ENCODE measurements at regions not wholly inside any gene's neighbourhood (a gene's known extent, or its start where the extent isn't known, plus 50 kb on each side); places are given as distances from the start of the nearest gene placed in this dataset.

DNA sequence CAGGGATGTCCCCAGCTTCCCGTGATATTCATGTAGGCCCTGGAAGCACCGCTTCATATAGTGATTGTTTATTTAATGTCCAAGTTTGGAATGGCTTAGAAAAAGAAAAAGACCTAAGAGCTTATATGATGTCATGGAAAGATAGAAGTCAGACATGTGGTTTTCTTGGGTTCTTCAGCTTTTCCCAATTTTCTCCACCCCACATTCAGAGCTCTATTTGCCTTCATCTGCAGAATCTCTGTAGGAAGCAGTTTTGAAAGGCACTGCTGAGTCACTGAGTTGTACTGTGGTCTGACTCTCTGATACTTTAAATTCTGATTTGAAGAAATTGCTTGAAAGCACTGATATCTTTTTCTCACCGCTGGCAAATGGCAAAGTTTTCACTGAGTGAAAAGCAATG, 120.6 kb upstream of the EDNRA start:
- DNase-seq (ENCODE audit: low read depth in 2 of 2): no peak

DNA sequence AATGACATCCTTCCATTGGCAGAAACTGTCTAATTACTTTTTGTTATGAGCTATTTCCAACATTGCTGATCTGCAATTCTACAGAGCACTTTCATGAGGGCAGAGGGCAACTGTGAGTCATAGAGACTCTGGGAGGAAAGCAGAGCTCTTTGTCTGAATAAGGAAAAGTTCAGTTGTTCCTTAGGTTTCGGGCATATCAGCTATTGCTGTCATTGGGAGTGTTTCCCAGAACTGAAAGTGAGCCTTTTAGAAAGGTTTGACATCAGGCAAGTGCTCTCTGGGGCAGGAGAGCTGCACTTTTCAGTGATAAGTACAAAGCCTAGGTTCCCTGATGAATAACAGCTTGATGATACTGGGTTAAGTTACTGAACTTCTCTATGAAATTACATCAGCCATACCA, 119.2 kb upstream of the EDNRA start:
- no peak for DNase-seq (ENCODE audit: low read depth in 2 of 2)

DNA sequence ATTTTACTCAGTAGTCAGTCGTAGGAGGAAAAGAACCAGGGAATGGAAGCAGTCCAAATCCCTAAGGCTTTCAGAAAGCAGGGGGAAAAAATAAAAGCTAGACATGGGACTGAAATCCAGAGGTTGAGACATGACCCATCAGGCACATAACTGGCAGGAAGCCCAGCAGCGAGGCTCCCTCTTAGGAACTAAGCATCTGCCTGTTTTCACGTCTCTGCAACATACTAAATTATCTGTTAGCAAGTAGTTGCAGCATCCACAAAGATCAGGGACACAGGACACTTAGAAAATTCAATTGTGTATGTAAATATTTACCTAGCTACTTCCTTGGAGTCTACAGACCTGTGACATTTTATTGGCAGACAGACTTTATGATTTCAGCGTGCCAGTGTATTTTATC, 118.0 kb upstream of the EDNRA start:
- no peak for DNase-seq (ENCODE audit: low read depth in 2 of 2)

DNA sequence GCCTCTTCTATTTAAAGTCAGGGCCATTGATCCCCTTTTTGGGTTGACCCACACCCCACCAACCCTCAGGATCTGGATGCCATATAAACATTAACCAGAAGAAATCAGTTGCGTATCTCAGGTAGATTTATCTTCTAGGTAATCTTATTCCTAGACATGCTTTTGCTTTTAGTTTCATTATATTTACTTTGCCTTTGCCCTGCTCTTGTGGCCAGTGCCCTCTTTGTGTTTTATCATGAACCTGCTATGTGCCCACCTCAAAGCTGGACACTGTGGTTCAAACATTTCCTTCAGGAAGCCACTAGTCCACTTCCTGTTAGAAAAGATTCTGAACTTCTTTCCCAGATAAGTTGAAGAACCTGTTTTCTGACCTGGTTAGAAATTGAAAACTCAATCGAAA, 117.4 kb upstream of the EDNRA start:
- DNase-seq (ENCODE audit: low read depth in 2 of 2): no peak

DNA sequence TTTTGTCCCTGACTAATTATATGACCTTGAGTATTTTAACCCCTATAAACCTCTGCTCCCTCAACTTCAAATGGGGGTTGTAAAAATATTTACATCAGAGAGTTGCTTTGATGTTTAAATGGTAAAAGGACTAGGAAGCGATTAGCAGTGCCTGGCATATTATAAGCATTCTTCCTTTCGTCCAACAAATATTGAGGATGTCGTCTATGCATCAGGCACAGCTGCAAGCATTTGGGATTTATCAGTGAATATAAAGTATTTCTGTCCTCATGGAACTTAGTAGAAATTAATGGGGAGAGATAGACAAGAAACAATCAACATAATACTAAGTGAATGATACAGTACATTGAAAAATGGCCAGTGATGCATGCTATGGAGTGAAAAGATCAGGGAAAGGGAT, 115.5 kb upstream of the EDNRA start:
- DNase-seq (ENCODE audit: low read depth in 2 of 2): no peak

DNA sequence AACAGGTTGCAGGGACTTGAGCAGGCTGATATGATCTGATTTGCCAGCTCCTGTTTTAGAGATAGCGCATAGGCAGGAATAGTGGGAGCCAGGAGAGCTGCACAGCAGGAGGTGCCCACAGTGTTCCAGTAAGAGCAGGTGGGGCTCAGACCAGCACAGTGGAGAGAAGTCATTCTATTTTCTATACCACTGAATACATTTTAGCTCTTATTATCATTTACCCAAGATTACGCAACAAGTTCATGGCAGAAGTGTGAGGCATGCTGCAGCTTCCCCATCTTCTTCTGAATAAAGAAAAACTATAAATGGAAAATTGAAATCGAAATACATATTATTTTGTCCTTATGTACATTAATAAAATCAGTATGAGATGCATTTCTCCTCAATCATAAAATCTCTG, 114.7 kb upstream of the EDNRA start:
- no peak for DNase-seq (ENCODE audit: low read depth in 2 of 2)

DNA sequence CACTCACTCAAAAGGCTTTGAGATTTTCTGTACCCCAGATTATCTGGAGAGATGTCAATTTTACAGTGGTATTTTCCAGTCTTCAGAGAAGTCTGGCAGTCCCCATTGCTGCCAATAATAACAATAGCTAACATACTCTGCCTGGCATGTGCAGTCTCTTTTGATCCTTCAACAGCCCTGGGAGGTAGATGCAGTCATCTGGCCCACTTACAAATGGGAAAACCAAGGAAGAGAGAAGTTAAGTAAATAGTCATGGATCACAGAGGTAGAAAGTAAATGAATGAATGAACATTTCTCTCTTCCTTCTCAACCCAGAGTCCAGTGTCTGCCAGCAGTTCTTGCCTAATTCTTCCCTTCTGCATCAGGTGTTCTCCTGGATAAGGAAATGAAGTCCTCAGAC, 113.0 kb upstream of the EDNRA start:
- no peak for DNase-seq (ENCODE audit: low read depth in 2 of 2)

DNA sequence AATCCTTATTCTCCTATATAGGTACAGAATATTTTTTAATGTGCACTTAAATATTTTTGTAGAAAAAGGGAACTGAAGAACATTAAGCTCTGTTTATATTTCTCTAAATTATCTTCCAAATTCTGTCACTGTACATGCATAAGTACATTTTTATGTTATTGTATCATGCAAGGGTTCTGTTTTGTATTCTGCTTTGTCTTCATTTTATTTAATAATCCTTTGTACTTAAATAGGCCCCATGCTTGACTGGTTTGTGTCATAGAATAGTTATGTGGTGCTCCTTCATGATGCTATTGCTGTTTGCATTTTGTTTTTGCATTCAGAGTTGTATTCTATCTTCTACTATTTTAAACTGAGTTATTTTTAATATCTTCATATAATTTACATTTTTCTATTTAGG, 111.9 kb upstream of the EDNRA start:
- DNase-seq (ENCODE audit: low read depth in 2 of 2): no peak

DNA sequence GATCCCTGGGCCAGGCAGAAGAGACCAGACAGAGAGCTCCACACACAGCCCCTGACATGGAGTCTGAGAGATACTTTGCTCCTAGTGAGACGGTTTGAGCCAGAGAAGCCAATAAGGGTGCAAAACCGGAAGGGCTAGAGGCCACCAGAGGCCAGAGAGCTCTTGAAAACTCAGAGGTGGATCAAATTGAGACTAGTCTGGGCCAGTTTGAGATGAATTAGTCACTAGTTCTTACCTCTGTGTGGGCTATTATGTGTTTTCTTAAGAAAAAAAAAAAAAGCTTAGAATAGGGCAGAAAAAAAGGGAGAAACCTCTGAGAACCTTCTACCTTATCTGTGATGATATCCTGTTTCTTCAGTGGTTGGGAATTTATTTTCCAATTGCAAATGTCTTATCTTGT, 110.4 kb upstream of the EDNRA start:
- no peak for DNase-seq (ENCODE audit: low read depth in 2 of 2)

DNA sequence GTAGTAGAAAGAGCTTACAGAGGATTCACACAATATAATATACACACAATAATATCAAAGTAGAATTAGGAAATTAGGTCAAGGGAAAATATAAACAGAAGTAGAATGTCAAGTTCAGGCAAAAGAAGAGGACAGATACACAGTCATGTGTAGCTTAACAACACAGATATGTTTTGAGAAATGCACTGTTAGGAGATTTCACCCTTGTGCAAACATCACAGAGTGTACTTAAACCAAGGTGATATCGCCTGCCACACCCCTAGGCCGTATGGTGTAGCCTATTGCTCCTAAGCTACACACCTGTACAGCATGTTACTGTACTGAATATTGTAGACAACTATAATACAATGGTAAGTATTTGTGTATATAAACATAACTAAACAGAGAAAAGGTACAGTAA, 110.0 kb upstream of the EDNRA start:
- no peak for DNase-seq (ENCODE audit: low read depth in 2 of 2)

DNA sequence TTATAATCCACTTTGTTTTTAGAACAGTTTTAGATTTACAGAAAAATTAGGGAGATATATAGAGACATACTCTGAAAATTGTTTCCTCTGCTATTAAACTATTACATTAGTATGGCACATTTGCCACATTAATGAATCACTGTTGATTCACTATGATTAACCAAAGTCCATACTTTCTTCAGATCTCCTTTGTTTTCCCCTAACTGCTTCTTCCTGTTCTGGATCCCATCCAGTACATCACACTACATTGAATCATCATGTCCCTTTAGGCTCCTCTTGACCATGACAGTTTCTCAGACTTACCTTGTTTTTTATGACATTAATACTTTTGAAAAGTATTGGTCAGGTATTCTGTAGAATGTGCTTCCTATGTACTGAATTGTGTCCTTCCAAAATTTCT, 109.2 kb upstream of the EDNRA start:
- DNase-seq (ENCODE audit: low read depth in 2 of 2): no peak

DNA sequence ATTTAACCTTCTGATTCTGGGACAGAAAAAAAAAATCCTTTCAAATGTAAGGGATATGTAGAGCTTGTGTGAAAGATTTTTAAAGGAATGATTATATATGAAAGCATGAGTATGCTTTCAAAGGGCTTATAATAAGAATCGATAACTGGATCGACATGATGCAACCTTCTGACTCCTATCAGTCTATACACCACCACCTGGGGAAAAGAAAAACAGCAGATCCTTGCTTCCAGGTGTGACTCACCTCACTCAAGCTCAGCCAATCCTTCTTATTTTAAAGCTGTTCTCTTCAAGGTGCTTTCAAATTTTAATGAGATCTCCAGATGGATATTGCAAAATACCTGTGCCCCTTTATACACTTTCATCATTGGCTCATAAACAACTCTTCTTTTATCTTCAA, 102.1 kb upstream of the EDNRA start:
- no peak for DNase-seq (ENCODE audit: low read depth in 2 of 2)

DNA sequence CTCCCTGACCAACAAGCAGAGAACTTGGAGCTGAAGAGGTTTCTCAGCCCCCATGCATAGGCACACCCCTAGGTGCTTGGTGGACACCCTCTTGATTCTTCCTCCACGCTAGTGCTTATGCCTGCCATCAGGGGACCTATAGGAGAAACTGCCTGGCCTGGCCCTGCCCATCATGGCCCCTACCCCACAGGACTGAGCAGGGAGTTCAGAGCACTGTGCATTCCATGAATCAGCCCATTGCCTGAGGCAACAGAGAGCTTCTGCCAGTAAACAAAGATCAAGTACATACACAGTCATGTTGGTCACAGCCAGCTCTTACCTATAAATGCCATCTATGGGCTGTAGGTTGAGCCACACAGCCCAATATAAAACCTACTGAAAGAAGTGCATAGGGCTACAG, 99.1 kb upstream of the EDNRA start:
- DNase-seq (ENCODE audit: low read depth in 2 of 2): no peak

DNA sequence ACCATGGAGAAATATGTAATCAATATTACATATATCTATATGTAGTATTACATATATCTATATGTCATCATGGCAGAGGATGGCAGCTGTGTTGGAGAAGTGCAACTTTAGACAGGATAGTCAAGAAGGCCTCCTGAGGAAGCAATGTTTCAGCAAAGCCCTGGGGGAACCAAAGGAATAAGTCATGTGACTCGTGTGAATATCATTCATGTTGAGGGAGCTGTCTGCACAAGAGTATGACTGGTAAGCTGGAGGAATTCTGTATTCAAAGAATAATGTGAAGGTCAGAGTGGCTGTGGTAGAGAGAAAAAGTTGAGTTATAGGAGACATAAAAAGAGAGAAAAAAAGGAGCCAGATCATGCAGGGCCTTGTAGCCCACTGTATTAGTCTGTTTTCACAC, 92.9 kb upstream of the EDNRA start:
- DNase-seq (ENCODE audit: low read depth in 2 of 2): no peak

DNA sequence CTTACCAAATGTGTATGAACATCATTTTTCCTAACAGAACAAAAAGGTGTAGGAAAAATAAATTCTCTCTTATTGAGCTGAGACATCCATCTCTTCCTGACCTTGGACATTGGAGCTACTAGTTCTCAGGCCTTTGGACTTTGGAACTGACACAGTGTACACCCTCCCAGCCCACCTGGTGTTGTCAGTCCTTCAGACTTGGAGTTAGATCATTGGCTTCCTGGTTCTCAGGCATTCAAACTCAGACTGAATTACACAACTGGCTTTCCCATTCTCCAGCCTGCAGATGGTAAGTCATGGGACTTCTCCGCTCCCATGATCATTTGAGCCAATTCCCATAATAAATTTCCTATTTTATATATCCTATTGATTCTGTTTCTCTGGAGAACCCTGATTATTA, 84.8 kb upstream of the EDNRA start:
- no peak for DNase-seq (ENCODE audit: low read depth in 2 of 2)

DNA sequence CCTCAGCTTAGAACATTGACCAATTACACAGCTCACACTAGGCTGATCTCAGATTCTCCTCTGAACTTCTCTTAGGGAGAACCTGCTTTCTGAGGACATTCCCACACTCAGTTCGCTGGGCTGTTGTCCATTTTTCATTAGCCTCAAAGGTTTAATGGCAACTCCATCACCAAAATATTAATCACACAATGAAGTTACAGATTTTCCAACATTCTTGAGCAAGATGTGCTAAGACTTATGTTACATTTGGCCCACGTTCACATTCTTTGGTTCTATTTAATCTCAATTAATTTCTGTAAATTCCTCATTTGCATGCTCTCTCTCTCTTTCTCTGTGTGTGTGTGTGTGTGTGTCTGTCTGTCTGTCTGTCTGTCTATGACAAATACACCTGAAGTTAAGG, 82.3 kb upstream of the EDNRA start:
- no peak for DNase-seq (ENCODE audit: low read depth in 2 of 2)

DNA sequence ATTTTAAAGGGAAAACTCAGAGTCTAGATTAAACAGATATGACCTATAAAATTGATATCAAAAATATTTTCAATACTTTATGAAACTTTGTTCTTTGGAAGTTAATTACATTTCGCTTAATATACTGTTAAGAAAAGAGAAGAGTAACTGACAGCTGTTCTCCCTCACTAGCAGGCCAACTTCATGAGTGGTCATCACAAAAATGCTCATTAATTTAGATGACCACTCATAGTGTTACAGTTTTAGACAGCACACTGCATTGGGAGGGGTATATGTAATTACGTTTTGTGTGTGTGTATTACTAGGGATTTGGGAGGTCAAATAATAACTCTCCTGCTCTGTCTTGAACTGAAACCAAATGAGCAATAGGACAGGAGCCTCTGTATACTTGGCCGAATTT, 80.2 kb upstream of the EDNRA start:
- DNase-seq (ENCODE audit: low read depth in 2 of 2): no peak

DNA sequence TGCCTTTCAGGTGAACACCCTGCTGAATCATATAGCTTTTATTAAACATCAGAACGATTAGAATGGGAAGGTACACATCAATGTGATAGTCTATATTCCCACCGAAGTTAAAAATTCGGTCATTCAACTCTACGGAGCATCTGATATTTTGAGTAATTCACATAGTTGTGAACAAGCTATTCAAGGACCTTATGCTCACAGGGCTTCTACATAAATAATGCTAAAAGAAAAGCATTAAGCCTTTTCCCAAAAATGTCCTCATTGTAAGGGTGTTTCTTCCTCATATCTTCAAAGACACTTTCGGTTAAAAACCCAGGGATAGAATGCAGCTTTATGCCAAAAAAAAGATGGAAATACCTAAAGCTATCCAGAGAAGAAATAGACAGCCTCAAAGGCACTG, 79.7 kb upstream of the EDNRA start:
- DNase-seq (ENCODE audit: low read depth in 2 of 2): no peak

DNA sequence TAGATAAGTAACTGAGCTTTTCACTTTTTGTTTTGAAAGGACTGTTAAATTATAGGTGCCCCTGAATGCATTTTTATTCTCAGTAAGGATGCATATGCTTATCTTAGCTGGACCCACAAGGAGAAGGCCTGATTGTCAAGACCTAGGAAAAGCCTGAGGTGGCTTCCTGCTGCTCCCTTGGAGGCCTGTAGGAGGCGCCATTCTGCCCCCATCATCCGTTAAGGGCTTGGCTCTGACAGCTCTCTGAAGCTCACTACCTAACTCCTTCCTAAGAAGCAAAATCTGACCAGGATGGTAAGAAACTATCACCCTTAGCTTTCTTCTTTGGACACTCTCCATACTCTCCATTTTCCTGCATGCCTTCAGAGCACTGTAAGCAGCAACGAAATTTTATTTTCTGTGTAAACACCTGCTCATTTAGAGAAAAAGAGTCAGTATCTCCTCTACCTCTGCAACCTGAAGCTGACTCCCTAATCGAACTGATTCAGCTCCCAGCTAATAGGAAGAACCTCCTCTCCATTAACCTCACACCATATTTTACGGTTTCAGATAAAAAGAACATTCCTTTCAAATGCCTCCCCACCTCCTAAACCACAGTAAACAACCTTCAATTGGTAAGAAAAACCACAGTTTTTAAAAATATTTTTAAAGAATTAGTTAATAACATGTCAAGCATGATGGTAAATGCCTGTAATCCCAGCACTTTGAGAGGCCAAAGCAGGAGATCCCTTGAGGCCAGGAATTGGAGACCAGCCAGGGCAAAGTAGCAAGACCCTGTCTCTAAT, 73.4 kb upstream of the EDNRA start:
- no peak for DNase-seq (ENCODE audit: low read depth in 2 of 2)

DNA sequence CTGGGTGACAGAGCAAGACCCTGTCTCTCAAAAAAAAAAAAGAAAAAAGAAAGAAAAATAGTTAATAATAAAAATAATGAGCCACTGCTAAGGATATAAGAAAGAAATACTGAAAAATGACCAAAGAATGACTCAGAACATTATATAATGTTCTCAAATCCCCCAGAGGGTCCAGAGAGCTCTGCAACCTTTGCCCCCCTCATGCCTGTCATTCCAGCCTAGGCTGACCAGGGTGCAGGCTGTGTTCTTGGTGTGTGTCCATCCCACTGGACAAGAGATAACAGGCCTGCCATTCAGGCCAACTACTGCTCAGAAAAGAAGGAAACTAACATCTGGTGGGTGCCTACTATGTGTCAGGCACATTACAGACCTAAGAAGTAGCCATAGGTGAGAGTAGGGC, 72.7 kb upstream of the EDNRA start:
- DNase-seq (ENCODE audit: low read depth in 2 of 2): no peak

DNA sequence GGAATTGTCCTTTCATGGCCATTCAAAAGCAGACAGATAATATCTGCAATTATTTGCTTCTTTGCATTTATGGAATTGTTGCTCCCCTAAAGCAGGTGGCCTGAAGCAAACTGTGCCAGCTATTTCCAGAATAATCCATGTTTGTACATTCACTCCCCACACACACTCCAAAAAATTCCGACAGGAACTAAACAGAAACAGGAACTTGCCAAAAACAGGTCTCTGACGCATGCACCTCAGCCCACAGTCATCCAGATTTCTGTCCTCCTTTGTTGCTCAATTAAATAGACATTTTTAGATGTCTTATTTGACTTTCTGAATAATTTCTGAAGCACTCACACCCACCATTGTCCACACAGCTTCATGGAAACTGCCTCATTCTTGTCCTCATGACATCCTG, 71.5 kb upstream of the EDNRA start:
- DNase-seq (ENCODE audit: low read depth in 2 of 2): no peak

DNA sequence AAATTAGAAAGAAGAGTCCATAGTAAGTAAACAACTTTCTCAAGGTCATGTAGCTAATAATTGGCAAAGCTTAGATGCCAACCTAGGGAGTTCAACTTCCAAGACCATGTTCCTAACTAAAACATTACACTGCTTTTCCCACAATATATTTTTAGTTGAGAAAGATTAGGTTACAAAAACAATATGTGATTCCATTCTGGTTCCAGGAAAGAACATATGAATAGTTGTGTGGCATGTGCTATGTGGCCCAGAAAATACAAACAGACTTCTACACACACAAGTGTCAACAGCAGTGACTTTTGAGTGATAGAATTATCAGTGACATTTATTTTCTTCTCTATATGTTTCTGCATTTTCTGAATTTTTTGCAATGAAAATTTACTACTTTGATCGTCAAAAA, 62.7 kb upstream of the EDNRA start:
- DNase-seq (ENCODE audit: low read depth in 2 of 2): no peak

DNA sequence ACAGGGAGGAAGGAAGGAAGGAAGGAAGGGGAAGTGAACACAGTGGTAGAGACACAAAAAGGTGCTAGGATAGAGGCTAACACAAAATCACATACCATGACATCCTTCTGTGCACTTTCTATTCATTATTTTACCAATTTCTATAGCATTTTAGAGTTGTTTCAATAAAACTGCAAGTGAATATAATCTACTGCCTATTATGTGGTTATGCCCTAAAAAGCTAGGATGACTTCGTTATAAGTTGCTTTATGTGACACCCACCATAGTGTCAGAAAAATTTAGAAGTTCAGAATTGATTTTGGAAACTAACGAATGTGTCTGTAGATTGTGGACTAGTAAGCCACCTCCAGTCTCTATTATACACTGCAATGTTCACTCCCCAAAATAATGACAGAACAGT, 59.4 kb upstream of the EDNRA start:
- no peak for DNase-seq (ENCODE audit: low read depth in 2 of 2)

DNA sequence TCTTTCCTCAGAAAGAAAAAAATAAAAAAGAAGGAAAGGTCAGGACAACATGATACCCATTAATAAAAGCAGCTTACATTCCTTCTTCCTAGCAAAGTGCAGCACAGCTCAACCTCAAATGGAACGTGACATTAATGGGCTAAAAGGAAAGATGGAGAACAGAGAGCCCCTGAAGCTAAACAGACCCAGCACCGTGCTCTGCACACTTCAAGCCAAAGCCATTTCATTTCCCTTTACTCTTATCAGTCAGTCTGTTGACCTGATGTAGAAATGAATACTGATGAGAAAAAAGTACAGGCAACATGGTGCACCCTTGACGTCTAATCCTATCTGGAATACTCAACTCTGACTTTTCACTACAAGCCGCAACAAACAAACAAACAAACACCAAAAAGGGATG, 57.7 kb upstream of the EDNRA start:
- no peak for DNase-seq (ENCODE audit: low read depth in 2 of 2)

DNA sequence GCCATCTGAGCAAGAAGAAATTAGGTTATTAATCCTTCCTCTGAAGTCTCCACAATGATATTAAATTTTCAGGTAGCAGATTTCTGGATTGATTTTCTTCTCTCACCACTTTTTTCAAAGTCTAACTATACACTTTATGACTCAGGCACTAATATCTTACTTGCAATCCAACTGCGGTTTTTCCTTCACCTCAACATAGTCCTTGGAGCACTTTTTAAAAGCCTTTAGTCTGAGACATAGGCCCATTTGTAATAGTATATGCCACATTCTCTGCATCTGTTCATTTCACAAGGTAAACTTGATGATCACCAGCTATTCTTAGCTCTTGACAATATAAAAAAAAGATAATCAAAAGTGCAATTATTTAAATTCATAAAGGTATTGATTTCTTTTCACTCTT, 55.9 kb upstream of the EDNRA start:
- DNase-seq (ENCODE audit: low read depth in 2 of 2): no peak

Data from stimulated activated CD8-positive, alpha-beta memory T cell treated with anti-CD3 and anti-CD28 coated beads, Interleukin-2, amount 100 ng/mL, for 48 hours (primary cell).